Endodermal cell (in vitro differentiated cells): ENCODE measurements at regions not wholly inside any gene's neighbourhood (a gene's known extent, or its start where the extent isn't known, plus 50 kb on each side); places are given as distances from the start of the nearest gene placed in this dataset.

Source experiments
- DNase-seq: peaks from one replicate; pipeline ENCODE4 v3.0.0-alpha.2; 2017
- H3K27ac ChIP-seq: 2 replicates; pipeline ENCODE4 v1.5.1; 2013; ENCODE audit warnings: mild to moderate bottlenecking, low read depth, low read length, moderate library complexity
- H3K27me3 ChIP-seq: 2 replicates; pipeline ENCODE4 v1.6.1; 2013; ENCODE audit warnings: mild to moderate bottlenecking, low read length, moderate library complexity; ENCODE audit not compliant: insufficient read depth, control insufficient read depth, poor library complexity, severe bottlenecking
- H3K36me3 ChIP-seq: 2 replicates; pipeline ENCODE4 v1.7.0; 2013; ENCODE audit warnings: mild to moderate bottlenecking, low read length, moderate library complexity; ENCODE audit not compliant: control insufficient read depth, insufficient read depth
- H3K4me1 ChIP-seq: one replicate; pipeline ENCODE4 v1.7.0; 2013; ENCODE audit warnings: low read length; ENCODE audit not compliant: control insufficient read depth, insufficient read depth
- H3K4me3 ChIP-seq: 2 replicates; pipeline ENCODE4 v1.5.1; 2013; ENCODE audit warnings: mild to moderate bottlenecking, low read length, moderate library complexity
- H3K9ac ChIP-seq: 2 replicates; pipeline ENCODE4 v1.6.1; 2013; ENCODE audit warnings: mild to moderate bottlenecking, low read length, moderate library complexity; ENCODE audit not compliant: poor library complexity, severe bottlenecking; ENCODE audit errors: extremely low read depth
- H3K9me3 ChIP-seq: 2 replicates; pipeline ENCODE4 v1.6.1; 2013; ENCODE audit warnings: mild to moderate bottlenecking, low read length, moderate library complexity; ENCODE audit not compliant: control insufficient read depth
- H3K27ac Mint-ChIP-seq: 2 replicates; pipeline ENCODE4 v1.8.0; 2020; ENCODE audit warnings: mixed read lengths
- H3K27me3 Mint-ChIP-seq: 2 replicates; pipeline ENCODE4 v1.8.0; 2021; ENCODE audit warnings: mild to moderate bottlenecking, mixed read lengths; ENCODE audit not compliant: insufficient read depth
- H3K36me3 Mint-ChIP-seq: 2 replicates; pipeline ENCODE4 v1.8.0; 2020; ENCODE audit warnings: low read depth, mixed read lengths
- H3K4me1 Mint-ChIP-seq: 2 replicates; pipeline ENCODE4 v1.8.0; 2020; ENCODE audit warnings: mixed read lengths
- H3K4me3 Mint-ChIP-seq: 2 replicates; pipeline ENCODE4 v1.8.0; 2020; ENCODE audit warnings: mild to moderate bottlenecking, moderate library complexity, mixed read lengths
- H3K9me3 Mint-ChIP-seq: 2 replicates; pipeline ENCODE4 v1.8.0; 2020; ENCODE audit warnings: mild to moderate bottlenecking, mixed read lengths
- WGBS, 2 experiments: methylation state at CpG; one replicate each; pipeline versions ENCODE4 v1.1.5 to v1.1.7; 2013; ENCODE audit warnings: missing lambda C conversion rate in 2 of 2, mixed read lengths in 1 of 2; ENCODE audit not compliant: insufficient coverage in 1 of 2, insufficient read length in 1 of 2; 5-methylcytosine and 5-hydroxymethylcytosine counted together
- TF ChIP-seq, protein P1 (sequence below): fragments of 200-600 bp; sonication (generic); conservative IDR thresholded peaks from 2 replicates; pipeline ENCODE4 v1.5.0; 2021; ENCODE audit warnings: antibody characterized with exemption, mild to moderate bottlenecking

DNA sequence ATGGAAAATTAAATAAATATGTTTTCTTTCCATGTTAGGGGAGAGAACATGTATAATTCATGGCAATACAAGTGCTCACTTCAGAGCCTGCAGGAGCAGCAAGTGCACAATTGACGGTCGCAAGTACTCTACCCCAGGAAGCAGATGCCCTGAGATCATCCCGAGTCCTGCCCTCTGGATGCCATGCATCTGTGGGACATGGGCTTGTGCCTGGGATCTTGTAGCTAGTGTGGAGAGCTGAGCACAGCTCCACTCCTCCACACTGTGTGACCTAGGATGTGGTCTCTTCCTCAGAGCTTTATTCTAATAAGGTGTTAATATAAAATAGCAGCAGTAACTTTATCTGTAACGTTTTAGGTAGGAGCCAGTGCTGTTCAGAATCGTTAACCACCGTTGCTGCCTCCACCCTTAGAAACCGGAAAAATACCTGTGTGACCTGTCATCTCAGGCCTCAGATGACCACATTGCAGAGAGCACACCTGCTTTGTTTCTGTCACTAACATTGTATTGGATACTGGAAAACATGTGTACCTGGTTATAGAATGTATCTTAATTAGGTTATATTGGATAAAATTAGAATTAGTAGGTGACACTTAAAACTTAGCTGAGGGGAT lies 105.0 kb upstream of the GOLGA6L6 start:
- TF ChIP-seq, protein P1, sequence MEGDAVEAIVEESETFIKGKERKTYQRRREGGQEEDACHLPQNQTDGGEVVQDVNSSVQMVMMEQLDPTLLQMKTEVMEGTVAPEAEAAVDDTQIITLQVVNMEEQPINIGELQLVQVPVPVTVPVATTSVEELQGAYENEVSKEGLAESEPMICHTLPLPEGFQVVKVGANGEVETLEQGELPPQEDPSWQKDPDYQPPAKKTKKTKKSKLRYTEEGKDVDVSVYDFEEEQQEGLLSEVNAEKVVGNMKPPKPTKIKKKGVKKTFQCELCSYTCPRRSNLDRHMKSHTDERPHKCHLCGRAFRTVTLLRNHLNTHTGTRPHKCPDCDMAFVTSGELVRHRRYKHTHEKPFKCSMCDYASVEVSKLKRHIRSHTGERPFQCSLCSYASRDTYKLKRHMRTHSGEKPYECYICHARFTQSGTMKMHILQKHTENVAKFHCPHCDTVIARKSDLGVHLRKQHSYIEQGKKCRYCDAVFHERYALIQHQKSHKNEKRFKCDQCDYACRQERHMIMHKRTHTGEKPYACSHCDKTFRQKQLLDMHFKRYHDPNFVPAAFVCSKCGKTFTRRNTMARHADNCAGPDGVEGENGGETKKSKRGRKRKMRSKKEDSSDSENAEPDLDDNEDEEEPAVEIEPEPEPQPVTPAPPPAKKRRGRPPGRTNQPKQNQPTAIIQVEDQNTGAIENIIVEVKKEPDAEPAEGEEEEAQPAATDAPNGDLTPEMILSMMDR, result no peak
- H3K4me1 Mint-ChIP-seq, result no peaks in the 10 kb centered on the region
- H3K27me3 Mint-ChIP-seq, result no peaks in the 10 kb centered on the region
- no peak overlapping the region for H3K4me3 Mint-ChIP-seq
- H3K36me3 Mint-ChIP-seq, result peaks cover 5% of the 10 kb centered on the region
- Histone ChIP-seq H3K4me3 (no peak overlapping the region), H3K27me3 (no peaks in the 10 kb centered on the region), H3K9ac (no peak overlapping the region), H3K9me3 (peaks cover 89% of the 10 kb centered on the region), H3K4me1 (no peaks in the 10 kb centered on the region), H3K36me3 (no peaks in the 10 kb centered on the region), H3K27ac (no peak overlapping the region)
- H3K27ac Mint-ChIP-seq, result no peak overlapping the region
- no peak for DNase-seq
- no peaks in the 10 kb centered on the region for H3K9me3 Mint-ChIP-seq
- 72 to 74% methylated on average over 7 of the region's 7 CpGs for WGBS, 2 experiments

DNA sequence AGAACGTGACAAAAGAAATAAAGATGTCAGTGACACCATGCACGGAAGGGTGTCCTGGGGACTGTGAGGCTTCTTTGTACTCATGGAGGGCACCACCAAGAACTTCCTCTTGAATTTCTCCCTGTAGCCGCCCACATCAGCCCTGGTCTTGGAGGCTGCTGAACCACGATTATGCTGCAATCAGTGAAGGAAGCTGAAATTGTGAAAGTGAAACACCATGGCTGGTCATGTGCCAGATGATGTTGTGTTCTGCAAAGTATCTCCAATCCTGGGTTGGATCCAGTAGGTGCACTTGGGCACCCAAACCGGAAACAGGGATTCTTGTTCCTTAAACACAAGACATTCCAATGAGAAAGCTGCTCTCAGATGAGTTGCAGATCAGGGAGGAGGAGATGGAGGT lies 104.4 kb upstream of the GOLGA6L6 start:
- Mint-ChIP-seq H3K9me3 (peaks cover 4% of the 10 kb centered on the region), H3K4me3 (no peak overlapping the region)
- H3K4me1 ChIP-seq, result no peaks in the 10 kb centered on the region

DNA sequence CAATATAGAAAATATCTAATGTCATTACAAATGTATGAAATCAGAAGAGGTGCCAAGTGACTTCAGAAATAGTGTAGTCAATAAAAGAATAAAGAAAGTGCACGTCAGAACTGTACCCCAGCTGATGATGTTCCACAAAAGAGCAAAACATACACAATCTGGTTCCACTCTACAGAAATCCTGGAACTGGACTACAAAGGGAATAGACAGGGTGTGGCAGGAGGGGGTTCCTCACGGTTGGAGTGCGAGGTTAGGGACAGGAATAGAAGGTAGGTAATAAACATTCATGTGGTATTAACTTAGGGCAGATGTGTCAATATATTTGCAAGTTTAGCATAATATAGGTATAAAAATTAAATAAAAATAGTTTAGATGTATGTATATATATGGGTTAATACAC lies 103.3 kb upstream of the GOLGA6L6 start:
- Histone ChIP-seq H3K4me3 (no peak overlapping the region), H3K9me3 (peaks cover 74% of the 10 kb centered on the region), H3K27ac (no peak overlapping the region), H3K36me3 (no peaks in the 10 kb centered on the region), H3K27me3 (no peaks in the 10 kb centered on the region), H3K4me1 (no peaks in the 10 kb centered on the region), H3K9ac (no peak overlapping the region)
- WGBS, 2 experiments, result 74 to 77% methylated on average over 3 of the region's 3 CpGs
- Mint-ChIP-seq H3K9me3 (peaks cover 5% of the 10 kb centered on the region), H3K4me1 (no peaks in the 10 kb centered on the region), H3K4me3 (no peak overlapping the region), H3K27ac (no peak overlapping the region), H3K36me3 (peaks cover 5% of the 10 kb centered on the region), H3K27me3 (no peaks in the 10 kb centered on the region)
- TF ChIP-seq, protein P1, result no peak
- no peak for DNase-seq

More for the DNA sequence above, 104.4 kb upstream of the GOLGA6L6 start:
- DNase-seq, result no peak
- Mint-ChIP-seq H3K27ac (no peak overlapping the region), H3K4me1 (no peaks in the 10 kb centered on the region), H3K27me3 (no peaks in the 10 kb centered on the region), H3K36me3 (peaks cover 5% of the 10 kb centered on the region)
- Histone ChIP-seq H3K27ac (no peak overlapping the region), H3K9me3 (peaks cover 83% of the 10 kb centered on the region), H3K9ac (no peak overlapping the region), H3K27me3 (no peaks in the 10 kb centered on the region), H3K4me3 (no peak overlapping the region), H3K36me3 (no peaks in the 10 kb centered on the region)
- TF ChIP-seq, protein P1, result no peak
- WGBS, 2 experiments, result 66 to 71% methylated on average over 5 of the region's 5 CpGs
